Vagina (tissue), 2 donors: ENCODE measurements at regions not wholly inside any gene's neighbourhood (a gene's known extent, or its start where the extent isn't known, plus 50 kb on each side); places are given as distances from the start of the nearest gene placed in this dataset.

Experiments
- CTCF ChIP-seq, 3 experiments: fragments of 450-650 bp in 2 of 3; fragments of 200-600 bp in 1 of 3; sonication (generic) in 1 of 3; IDR thresholded peaks; one replicate each; pipeline ENCODE4 v1.5.1; 2017 to 2019; ENCODE audit warnings: antibody characterized with exemption in 3 of 3, mild to moderate bottlenecking in 2 of 3, moderate library complexity in 2 of 3
- POLR2A ChIP-seq, 2 donors: fragments of 450-650 bp; IDR thresholded peaks; one replicate each; pipeline ENCODE4 v1.6.1; 2017; ENCODE audit warnings: antibody characterized with exemption in 2 of 2, mild to moderate bottlenecking in 2 of 2, moderate library complexity in 2 of 2
- POLR2AphosphoS5 ChIP-seq, 2 donors: sonication (generic); formaldehyde crosslinking; IDR thresholded peaks; one replicate each; pipeline ENCODE4 v1.9.0; 2017; ENCODE audit warnings: antibody characterized with exemption in 2 of 2, mild to moderate bottlenecking in 2 of 2, low read depth in 1 of 2; ENCODE audit not compliant: insufficient read depth in 1 of 2

- TF ChIP-seq CTCF (IDR thresholded peaks at IDR 0.05) = no peak
- no peak for TF ChIP-seq POLR2A (IDR thresholded peaks at IDR 0.05)
- TF ChIP-seq POLR2AphosphoS5 (IDR thresholded peaks at IDR 0.05; ENCODE audit: insufficient read depth in 1 of 2, low read depth in 1 of 2) = no peak
These were observed 92.8 kb downstream of the TMEM130 start for GRCh38 chr7:98777051-98777450.
